WERI-Rb-1 (cell line): ENCODE measurements at regions not wholly inside any gene's neighbourhood (a gene's known extent, or its start where the extent isn't known, plus 50 kb on each side); places are given as distances from the start of the nearest gene placed in this dataset.
"Not testable (repeated sequence)": the region's sequence is repeated elsewhere in the genome, so short reads cannot be mapped to it uniquely, and the experiment has no call there.

ENCODE experiments used
- DNase-seq: peaks from one replicate; pipeline ENCODE4 v3.0.0-alpha.2; 2020
- H3K27ac ChIP-seq: fragments of 250-450 bp; sonication (Bioruptor Pico); 2 replicates; pipeline ENCODE4 v1.5.1; 2020; ENCODE audit warnings: mild to moderate bottlenecking, moderate library complexity
- H3K27me3 ChIP-seq: fragments of 250-450 bp; sonication (Bioruptor Pico); 2 replicates; pipeline ENCODE4 v1.5.1; 2021; ENCODE audit warnings: mild to moderate bottlenecking, low read depth, moderate library complexity; ENCODE audit not compliant: insufficient read depth, severe bottlenecking
- H3K36me3 ChIP-seq: fragments of 250-450 bp; sonication (Bioruptor Pico); 2 replicates; pipeline ENCODE4 v1.5.1; 2020; ENCODE audit warnings: mild to moderate bottlenecking, moderate library complexity
- H3K4me3 ChIP-seq: 2 replicates; pipeline ENCODE4 v1.5.1; 2011; ENCODE audit warnings: low read depth, mild to moderate bottlenecking, control low read depth, low read length
- H3K9me3 ChIP-seq: fragments of 250-450 bp; sonication (Bioruptor Pico); 2 replicates; pipeline ENCODE4 v1.5.1; 2021; ENCODE audit warnings: mild to moderate bottlenecking, moderate library complexity; ENCODE audit not compliant: severe bottlenecking
- TF ChIP-seq, protein P1 (sequence below): IDR thresholded peaks from 2 replicates; pipeline ENCODE4 v1.5.1; 2011; ENCODE audit warnings: low read depth, mild to moderate bottlenecking, control low read depth, inconsistent platforms, low read length

DNA sequence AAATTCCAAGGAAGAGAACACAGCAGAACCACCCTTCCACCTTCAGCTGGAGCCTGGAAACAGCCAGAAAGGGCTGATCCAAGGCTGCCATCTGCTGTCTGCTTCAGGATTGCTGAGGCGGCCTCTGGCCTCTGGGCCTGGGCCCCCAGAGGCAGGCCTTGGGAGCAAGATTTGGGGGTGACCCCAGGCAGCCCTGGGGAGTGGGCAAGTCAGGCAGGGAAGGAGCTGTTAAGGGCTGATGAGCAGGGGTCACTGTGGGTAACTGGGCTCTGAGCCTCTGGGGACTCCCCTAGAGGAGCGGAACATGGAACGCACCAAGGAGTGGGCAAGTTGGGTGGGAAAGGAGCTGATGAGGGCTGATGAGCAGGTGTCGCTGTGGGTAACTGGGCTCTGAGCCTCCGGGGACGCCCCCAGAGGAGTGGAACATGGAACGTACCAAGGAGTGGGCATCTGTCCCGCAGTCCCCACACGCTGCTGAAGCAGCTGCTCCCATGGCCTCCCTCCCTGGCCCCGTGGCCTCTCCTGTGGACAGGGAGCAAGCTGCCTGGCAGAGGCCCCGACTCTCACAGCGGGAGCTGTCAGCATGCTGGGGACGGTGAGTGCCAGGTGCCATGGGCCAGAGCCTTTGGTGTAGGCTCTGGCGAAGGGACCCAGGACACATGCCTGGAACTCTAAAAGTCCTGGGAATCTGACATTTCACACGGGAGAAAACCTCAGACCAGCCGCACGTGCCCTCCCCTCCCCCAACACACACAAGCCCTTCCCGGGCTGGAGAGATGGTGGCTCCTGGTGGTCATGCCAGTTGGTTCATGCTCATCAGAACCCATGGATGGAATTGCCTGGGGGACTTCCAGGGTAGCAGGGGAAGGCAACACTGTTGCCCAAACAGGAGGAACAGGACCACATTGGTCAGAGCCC lies 148.8 kb downstream of the NPIPB11 start:
- TF ChIP-seq, protein P1, sequence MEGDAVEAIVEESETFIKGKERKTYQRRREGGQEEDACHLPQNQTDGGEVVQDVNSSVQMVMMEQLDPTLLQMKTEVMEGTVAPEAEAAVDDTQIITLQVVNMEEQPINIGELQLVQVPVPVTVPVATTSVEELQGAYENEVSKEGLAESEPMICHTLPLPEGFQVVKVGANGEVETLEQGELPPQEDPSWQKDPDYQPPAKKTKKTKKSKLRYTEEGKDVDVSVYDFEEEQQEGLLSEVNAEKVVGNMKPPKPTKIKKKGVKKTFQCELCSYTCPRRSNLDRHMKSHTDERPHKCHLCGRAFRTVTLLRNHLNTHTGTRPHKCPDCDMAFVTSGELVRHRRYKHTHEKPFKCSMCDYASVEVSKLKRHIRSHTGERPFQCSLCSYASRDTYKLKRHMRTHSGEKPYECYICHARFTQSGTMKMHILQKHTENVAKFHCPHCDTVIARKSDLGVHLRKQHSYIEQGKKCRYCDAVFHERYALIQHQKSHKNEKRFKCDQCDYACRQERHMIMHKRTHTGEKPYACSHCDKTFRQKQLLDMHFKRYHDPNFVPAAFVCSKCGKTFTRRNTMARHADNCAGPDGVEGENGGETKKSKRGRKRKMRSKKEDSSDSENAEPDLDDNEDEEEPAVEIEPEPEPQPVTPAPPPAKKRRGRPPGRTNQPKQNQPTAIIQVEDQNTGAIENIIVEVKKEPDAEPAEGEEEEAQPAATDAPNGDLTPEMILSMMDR = peak; percentile 53
- H3K9me3 ChIP-seq, H3K36me3 ChIP-seq, H3K27ac ChIP-seq, H3K4me3 ChIP-seq, H3K27me3 ChIP-seq: not testable (repeated sequence)
- DNase-seq = peak; percentile 33

DNA sequence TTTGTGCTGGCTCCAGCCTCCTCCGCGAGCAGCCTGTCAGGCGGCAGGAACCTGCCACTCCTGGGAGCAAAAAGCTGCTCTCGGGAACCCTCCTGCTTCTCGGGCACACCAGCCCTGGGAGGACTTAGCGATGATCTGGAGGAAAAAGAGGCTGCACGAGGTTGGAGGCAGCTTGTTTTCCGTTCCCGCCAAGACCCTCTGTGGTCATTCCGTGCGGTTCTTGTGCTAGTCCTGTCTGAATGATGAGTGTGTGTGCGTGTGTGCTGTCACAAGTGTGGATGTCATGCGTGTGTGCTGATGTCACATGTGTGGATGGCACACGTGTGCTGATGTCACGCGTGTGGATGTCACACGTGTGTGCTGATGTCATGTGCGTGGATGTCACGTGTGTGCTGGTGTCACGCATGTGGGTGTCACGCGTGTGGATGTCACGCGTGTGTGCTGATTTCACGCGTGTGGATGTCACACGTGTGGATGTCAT lies 150.0 kb downstream of the NPIPB11 start:
- Histone ChIP-seq H3K9me3 (no peaks in the 10 kb centered on the region), H3K36me3 (no peaks in the 10 kb centered on the region), H3K27me3 (no peaks in the 10 kb centered on the region), H3K27ac (no peak overlapping the region), H3K4me3 (no peak overlapping the region)
- no peak for DNase-seq
- TF ChIP-seq, protein P1 = no peak

DNA sequence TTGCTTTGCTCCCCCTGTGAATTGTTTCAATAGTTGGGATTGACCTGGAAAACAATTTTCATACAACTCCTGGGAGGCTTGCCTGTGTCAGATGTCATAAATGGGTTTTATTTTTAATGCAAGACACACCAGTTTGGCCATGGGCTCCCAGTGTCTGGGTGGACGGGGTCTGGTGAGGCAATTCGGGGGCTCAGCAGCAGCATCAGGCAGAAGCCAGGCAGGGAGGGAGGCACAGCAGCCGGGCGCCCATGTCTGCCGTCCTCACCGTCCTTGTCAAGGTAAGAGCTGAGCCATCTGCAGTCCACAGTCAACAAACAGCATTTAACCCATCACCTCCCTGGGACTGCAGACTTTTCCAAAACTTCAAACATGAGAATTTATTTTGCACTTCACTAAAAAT lies 150.6 kb downstream of the NPIPB11 start:
- H3K36me3 ChIP-seq, H3K4me3 ChIP-seq, H3K9me3 ChIP-seq, H3K27ac ChIP-seq, H3K27me3 ChIP-seq: not testable (repeated sequence)
- DNase-seq = peak; percentile 31

DNA sequence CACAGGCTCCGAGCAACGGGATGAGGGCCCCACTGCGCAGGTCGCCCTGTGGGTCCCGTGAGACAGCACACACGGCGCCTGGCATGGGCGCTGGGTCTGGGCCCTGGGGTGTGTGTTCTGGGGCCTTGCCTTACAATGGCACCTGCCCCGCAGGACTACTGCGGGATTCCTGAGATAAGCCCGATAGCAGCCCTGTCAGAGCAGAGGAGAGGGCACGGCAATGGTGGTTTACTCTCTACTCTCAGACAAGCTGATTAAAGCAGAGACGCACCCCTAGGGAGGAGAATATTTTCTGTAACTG lies 151.1 kb downstream of the NPIPB11 start:
- DNase-seq, H3K9me3 ChIP-seq, H3K36me3 ChIP-seq, H3K27me3 ChIP-seq, H3K27ac ChIP-seq, H3K4me3 ChIP-seq: not testable (repeated sequence)

DNA sequence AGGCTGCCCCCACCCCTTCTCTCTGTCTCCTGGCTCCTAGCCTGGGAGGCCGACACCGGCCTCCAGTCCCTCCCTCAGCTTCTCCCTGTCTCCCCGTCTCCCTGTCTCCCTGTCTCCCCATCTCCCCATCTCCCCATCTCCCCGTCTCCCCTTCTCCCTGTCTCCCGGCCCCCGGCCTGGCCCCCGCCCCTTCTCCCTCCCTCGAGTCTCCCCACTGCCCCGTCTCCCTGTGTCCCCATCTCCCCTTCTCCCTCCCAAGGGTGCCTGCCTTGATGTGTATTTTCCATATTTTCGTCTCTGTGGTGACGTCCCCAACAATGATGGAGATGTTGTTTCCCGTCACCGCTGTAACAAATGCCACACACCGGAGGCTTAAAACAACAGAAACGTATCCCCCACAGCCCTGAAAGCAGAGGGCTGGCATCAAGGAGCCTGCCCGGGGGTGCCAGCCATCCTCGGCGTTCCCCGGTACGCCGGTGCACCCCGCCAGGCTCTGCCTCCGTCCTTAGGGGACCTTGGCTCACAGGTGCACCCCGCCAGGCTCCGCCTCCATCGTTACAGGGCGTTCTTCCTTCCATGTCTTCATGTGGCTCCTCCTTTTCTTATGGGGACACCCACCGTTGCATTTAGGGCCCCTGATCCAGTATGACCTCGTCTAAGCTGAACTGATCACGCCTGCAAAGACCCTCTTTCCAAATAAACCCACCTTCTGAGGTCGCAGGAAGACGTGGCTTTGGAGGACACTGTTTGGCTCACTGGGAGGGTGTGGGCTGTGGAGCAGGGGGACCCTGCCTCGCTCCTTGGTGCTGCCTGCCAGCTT lies 151.6 kb downstream of the NPIPB11 start:
- H3K9me3 ChIP-seq = no peaks in the 10 kb centered on the region
- TF ChIP-seq, protein P1 = no peak
- no peak overlapping the region for H3K27ac ChIP-seq
- no peaks in the 10 kb centered on the region for H3K36me3 ChIP-seq
- H3K4me3 ChIP-seq = no peak overlapping the region
- H3K27me3 ChIP-seq = no peaks in the 10 kb centered on the region
- DNase-seq = no peak

DNA sequence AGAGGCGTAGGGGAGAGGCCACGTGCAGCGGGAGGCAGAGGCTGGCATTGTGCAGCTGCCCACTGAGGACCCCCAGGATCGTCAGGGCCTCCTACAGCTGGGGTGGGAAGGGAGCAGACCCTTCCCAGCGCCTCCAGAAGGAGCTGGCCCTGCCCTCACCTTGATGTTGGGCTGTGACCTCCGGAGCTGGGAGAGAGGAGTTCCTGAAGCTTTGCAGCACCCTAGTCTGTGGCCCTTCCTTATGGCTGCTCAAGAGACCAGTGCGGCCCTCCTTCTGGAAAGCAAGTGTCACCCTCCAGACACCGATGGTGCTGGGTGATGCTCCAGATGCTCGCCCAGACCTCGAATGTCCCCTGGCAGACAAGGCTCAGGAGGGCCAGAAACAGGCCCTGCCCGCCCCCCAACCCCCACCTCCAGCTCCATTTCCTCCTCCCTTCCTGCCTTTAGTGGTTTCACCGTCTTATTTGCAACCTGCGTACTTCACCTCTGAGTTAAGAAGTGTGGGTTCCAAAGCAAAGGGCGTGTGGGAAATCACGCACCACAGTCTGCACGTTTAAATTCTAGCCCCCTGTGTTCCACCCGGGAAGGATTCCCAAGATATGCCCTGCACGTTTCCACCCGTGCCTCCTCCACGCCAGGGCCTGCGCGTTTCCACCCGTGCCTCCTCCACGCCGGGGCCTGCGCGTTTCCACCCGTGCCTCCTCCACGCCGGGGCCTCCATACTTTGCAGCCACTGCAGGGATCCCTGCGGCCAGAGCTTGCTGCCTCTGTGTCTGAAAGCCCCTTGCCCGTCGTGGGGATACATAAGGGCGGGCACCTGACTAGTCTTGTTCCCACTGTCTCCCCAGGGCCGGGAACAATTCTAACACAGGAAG lies 152.6 kb downstream of the NPIPB11 start:
- not testable (repeated sequence) for H3K36me3 ChIP-seq, H3K9me3 ChIP-seq, H3K27me3 ChIP-seq, DNase-seq, H3K4me3 ChIP-seq, H3K27ac ChIP-seq

DNA sequence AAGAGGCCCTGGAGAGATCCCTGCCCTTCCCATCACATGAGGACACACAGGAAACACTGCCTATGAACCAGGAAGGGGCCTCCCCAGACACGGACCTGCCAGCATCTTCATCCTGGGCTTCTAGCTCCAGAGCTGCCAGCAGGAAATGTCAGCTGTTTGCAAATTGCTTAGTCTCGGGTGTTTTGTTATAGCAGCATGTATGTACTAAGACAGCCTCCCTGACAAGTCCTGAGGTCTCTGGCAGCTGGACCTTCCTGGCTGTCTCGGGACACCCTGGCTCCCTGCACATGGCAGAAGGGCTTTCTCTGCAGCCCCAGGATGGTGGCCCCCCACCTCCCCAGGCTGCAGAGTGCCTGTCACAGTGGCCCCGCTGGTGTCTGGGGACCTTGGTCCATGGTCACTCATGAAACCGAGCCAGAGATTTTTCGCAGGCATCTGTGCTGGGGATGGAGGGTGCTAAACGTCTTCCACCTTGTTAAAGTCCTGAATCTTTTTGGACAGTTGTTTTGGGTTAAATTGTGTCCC lies 153.4 kb downstream of the NPIPB11 start:
- H3K4me3 ChIP-seq, H3K27ac ChIP-seq, DNase-seq, H3K27me3 ChIP-seq, H3K9me3 ChIP-seq, H3K36me3 ChIP-seq: not testable (repeated sequence)

DNA sequence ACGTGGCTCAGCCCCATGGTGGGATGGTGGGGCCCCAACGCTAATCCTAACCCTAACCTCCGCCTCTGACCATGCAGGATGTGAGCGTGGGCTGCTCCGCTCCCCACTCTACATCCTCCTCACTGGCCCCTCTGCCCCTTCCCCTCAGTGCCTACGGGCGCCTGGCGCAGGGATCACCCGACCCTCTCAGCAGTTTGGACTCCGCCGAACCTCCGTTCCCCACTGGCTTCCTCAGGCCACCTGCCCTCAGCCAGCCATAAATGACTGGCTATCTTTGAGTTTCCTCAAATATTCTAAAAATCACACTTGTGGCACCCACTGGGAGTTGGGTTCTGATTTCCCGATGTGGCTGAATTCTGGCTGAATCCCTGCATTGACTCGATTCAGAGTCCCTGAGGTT lies 154.2 kb downstream of the NPIPB11 start:
- H3K9me3 ChIP-seq, H3K27ac ChIP-seq, H3K36me3 ChIP-seq, DNase-seq, H3K4me3 ChIP-seq, H3K27me3 ChIP-seq: not testable (repeated sequence)

DNA sequence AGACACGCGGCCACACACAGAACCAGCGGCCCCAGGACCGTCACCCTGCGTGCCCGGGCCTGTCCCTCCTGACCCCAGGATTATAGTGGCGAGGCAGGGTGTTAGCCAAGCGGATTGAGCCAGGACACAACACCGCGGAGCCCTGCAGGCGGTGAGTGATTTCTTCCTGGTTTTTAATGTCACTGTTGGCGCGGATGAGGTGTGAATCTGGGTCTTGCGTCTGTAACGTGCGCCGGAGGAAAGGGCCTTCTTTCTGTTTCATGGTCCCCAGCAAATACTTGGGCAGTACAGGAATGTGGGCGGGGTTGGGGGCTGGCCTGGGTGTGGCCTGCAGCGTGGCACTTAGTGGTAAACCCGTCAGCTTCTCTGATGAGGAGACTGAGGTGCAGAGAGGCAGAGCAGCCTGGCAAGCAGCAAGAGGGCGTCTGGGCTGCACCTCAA lies 154.9 kb downstream of the NPIPB11 start:
- not testable (repeated sequence) for H3K36me3 ChIP-seq, H3K27me3 ChIP-seq, H3K9me3 ChIP-seq
- H3K4me3 ChIP-seq = 0 out of 2 replicates have a peak overlapping the region, but pooled peaks have one; percentile 6
- H3K27ac ChIP-seq = peak overlapping the region; percentile 56
- peak; percentile 77 for DNase-seq

DNA sequence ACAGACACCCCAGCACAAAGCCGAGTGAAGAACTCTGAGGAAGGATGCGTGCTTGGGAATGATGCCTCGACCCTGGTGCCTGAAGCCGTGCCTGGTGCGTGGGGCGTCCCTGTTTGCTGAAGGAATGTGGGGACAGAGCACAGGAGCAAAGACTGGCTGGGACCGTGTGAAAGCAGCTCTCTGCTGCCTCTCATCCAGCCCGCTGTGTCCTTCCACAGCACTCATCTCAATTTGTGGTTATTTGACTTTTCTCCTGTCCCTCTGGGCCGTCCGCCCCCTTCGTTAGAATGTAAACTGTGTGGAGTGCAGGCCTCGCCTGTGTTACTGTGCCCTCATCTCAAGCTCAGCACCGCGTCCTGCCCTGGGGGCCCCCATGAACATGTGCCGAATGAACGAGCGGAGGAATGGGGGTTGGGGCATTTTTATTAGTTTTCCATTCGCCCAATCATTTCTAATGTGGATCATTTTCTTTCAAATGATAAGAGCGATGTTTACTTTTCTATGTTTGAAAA lies 155.5 kb downstream of the NPIPB11 start:
- H3K9me3 ChIP-seq, DNase-seq, H3K27me3 ChIP-seq, H3K4me3 ChIP-seq, H3K36me3 ChIP-seq: not testable (repeated sequence)
- peak overlapping the region; percentile 56 for H3K27ac ChIP-seq
